Left kidney (tissue), 1 donor: ENCODE measurements at regions not wholly inside any gene's neighbourhood (a gene's known extent, or its start where the extent isn't known, plus 50 kb on each side); places are given as distances from the start of the nearest gene placed in this dataset.
A peak's percentile ranks its signal among the peaks of the same experiment; 100 is the strongest.
"Not testable (repeated sequence)": the region's sequence is repeated elsewhere in the genome, so short reads cannot be mapped to it uniquely, and the experiment has no call there.

Experiments
- DNase-seq: peaks from one replicate; pipeline ENCODE4 v3.0.0-alpha.2; 2013

DNA sequence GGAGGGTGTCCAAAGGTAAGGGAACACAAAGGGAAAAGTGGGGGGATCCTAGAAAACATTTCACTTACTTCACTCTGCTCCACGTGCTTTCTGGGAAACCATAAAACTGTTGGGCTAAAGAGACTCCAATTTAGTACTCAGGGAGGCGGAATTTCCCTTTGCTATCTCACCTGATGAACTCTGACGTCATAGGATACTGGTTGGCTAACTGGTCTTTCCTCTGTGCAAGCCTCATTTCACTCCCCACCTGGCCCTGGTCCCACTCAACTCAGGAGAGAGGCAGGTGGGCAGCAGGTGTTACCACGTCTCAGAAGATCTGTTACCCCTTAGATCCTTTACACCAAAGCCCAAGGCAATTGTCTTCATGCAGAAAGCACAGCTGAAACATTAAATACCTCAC lies 51.8 kb upstream of the PMAIP1 start:
- no peak for DNase-seq

GRCh38 chr18:59847491-59847846 lies 52.3 kb upstream of the PMAIP1 start:
- DNase-seq, result not testable (repeated sequence)

DNA sequence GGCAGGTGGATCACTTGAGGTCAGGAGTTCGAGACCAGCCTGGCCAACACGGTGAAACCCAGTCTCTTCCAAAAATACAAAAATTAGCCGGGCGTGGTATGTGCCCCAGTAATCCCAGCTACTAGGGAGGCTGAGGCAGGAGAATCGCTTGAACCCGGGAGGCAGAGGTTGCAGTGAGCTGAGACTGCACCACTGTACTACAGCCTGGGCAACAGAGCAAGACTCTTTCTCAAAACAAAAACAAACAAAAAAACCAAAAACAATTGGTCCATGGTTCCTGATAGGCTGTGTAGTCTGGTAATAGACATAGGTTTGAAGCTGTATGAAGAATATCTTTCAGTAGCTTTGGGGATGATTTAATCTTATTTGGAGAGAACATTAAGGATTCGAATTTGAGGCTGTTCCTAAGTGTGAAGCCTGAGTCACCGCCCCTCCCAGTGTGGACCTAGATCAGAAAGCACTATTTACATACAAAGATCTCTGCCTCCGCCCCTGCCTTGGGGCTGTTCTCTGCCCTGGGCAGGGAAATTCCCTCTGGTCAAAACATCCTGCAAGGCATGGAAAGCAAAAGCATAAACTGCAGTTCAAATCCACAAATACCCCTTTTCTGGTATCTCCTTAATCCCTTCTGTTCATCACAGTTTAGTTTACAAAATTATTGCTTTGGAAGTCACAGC lies 52.8 kb upstream of the PMAIP1 start:
- no peak for DNase-seq

- DNase-seq, result no peak
Measured at GRCh38 chr18:59842947-59843346, 56.8 kb upstream of the PMAIP1 start.

GRCh38 chr18:59839931-59840685 lies 59.7 kb upstream of the PMAIP1 start:
- no peak for DNase-seq

DNA sequence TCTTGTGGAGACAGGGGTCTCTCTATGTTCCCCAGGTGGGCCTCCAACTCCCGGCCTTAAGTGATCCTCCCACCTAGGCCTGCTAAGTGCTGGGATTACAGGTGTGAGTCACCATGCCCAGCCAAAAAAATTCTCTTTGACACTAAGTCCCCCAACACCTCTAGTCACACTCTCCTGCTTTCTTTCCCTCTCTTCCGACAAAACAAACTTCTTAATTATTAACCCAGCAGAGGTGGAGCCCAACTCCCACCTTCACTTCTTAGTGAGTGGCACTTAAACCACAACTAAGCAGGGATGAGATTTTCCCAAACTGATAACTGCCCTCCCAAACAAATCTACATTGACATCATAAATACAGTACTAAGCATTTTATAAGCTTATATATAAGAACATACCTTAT lies 60.5 kb upstream of the PMAIP1 start:
- no peak for DNase-seq

DNA sequence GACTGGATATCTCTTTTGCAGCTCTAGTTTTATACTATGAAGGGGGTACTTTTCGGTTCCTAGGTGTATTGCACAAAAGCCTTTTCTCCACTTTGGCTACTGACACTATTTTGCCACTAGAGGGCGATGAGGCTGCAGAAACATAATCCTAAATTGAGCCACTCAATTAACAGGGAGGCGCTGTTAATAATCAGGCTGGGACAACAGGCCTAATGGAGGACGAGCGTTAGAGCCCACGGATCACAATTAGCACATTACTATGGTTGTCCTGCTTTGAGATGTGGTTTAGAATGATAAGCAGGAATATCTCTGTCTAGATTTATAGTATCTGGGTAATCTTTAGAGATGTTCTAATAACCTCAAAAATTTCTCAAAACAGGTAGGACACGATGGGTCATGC lies 62.2 kb upstream of the PMAIP1 start:
- DNase-seq, result peak; percentile 53

- no peak for DNase-seq
Measured at GRCh38 chr18:59835605-59836379, 64.0 kb upstream of the PMAIP1 start.

DNA sequence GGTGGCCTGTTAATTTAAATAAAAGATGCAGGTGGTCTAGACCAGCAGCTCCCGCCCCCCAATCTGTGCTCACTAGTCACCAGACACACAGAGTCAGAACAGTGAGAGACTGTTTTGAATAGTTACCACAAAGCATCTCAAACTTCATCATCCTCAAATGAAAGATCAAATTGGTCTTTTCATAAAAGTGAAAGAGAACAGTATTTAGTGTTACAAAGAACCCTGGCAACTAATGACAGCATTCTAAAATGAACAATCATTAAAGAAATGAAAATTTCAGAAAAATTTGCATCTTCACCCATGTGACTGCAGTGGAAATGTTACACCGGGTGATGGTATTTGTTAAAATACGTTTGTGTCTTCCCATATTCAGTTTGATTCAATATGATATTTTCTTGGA lies 65.5 kb upstream of the PMAIP1 start:
- DNase-seq, result no peak

GRCh38 chr18:59833785-59834184 lies 66.0 kb upstream of the PMAIP1 start:
- no peak for DNase-seq

DNA sequence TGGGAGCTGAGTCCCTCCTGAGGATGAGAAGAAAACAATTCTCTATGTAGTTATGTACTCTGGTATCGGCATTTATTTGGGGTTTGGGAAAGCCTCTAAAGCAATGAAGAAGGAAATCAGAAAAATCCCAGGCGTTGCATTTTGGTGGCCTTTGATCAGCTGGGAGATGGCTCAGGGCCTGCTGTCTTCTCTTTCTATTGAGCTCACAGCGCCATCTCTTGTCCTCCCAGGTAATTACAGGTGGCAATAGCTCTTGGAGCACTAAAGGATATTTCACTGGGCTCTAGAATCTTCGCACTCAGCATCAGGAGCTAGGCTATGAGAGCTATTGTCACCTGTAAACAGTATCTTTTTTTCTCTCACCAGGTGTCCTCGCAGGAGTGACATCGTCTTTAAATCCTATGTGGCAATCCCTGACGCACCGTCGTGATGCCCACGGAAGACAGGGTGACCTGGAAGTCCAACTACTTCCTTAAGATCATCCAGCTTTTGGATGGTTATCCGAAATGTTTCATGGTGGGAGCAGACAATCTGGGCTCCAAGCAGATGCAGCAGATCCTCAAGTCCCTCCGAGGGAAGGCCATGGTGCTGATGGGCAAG lies 76.1 kb upstream of the PMAIP1 start:
- peak; percentile 83 for DNase-seq

DNA sequence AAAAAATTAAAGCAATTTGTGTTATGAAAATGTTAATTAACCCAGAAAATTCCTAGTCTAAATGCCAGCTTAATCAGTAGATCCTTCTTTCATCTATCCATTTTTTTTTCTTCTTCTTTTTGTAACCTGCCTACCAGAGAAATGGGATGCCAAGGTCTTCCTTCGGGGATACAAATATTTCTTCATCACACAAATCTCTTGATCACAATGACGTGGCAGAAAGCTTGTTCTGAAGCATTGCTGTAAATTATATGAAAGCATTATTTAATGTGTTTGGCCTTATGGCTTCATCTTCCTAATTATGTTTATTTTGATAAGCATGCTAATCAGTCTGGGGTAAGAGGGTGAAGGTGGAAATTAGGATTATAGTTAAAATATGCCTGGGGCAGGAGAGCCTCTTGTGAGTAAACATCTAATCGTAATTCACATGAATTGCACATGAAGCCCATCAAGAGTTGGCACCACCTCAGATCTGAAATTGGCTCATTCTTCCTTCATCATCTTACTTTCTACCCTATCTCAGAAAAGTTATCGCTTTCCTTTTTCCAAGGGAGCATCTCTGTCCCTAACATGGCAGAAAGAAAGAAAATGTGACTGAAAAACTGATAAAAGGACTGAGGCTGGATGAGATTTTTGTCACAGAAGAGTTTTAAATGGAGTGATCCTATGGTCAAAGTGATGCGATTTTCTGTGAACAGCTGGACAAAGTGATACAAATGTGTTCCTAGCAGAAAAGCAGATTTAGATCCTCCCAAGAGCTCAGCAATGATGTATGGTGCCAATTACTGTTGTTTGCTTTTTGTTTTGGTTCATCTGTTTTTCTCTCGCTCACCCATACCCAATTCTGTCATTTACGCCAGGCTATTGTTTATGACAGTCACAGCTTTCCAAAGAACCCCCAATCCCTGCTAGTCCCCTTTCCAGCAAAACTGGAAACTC lies 76.9 kb upstream of the PMAIP1 start:
- no peak for DNase-seq

DNA sequence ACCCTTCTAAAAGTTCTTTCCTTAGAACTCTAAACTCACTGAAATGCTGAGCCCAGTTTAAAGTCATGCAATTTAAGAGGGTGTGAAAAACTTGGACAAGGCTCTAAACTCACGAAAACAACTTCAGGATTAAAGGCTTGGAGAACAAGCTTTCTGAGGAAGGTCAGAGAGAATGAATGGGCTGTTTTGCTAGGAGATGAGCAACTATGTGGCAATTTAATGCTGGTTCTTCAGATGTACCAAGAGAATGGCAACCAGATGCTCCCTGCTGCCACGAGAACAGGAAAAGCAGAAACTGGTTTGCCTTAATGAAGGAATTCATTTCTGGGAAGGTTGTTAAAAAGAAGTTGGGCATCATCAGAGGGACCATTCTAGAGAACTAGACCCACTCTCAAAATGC lies 77.8 kb upstream of the PMAIP1 start:
- no peak for DNase-seq

- no peak for DNase-seq
Measured at GRCh38 chr18:59820663-59821062, 79.1 kb upstream of the PMAIP1 start.

DNA sequence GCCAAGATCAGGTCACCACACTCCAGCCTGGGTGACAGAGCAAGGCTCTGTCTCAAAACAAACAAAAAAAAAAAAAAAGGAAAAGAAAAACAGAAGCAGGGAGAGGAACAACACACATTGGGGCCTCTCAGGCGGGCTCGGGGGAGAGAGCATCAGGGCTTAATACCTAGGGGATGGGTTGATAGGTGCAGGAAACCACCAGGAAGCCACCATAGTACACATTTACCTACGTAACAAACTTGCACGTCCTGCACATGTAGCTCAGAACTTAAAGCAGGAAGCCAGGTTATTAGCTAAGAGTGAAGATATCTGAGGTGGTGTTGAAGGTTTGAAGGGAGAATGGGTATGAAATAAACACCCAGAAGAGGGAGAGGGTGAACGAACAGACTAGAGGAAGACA lies 81.0 kb upstream of the PMAIP1 start:
- no peak for DNase-seq

DNA sequence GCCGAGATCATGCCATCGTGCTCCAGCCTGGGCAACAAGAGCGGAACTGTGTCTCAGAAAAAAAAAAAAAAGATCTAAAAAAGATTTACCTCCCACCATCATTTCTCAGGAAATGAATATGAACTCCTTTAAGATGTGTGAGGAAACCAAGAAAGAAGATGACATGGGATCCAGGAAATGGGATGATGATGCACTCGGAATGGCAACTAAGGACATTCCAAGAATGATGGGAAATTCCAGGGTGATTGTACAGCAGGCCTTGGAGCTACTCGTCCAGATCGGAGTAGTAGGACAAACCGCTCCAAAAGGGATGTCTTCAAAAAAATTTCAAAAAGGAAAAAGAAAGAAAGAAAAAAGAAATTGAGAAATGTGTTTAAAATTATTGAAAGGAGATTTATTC lies 84.9 kb upstream of the PMAIP1 start:
- no peak for DNase-seq

GRCh38 chr18:59813942-59814341 lies 85.9 kb upstream of the PMAIP1 start:
- DNase-seq, result no peak

DNA sequence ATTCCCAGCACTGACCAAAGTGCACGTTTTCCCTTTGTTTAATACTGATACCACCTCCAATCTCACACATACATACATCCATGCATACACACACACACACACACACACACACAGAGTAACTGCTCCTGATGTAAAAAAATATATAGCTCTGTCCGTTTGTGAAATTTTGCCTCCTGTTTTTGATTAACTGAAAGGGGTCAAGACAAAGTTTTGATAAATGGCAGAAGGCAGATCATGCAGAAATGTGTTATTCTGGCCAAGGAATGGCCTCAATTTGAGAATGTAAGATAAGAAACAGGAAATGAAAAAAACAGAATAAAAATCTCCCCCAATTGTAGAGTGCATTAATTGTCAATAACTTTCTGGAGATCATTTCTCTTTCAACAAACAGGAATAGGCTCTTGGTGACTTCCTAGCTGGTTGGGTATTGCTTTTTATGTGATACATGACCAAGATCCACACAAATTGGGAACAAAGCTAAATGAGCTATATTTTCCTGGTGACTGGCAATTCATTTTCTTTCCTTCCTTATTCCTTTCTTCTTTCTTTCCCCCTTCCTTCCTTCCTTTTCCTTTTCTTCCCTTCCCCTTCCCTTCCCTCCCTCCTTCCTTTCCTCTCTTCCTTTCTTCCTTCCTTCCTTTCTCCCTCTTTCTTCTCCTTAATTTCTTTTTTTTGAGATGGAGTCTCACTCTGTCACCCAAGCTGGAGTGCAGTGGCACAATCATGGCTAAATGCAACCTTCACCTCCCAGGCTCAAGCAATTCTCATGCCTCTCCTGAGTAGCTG lies 88.9 kb upstream of the PMAIP1 start:
- no peak for DNase-seq

DNA sequence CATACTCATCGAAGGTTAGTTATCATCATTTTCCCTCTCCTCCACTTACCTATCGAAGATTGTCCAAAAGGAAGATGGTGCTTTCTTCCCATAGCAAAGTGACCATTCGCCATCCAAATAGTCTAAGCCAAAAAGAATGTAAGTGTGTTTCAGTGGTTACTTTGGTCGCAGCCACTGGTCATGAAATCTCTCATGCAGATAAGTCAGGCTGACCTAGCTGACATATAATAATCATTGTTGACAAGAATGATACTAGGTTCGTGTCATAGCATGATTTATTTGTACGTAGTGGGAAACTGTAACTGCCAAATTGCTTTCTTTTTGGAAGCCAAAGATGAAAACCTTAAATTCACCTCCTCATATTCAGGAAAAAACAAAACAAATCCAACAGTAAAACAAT lies 89.6 kb upstream of the PMAIP1 start:
- no peak for DNase-seq

DNA sequence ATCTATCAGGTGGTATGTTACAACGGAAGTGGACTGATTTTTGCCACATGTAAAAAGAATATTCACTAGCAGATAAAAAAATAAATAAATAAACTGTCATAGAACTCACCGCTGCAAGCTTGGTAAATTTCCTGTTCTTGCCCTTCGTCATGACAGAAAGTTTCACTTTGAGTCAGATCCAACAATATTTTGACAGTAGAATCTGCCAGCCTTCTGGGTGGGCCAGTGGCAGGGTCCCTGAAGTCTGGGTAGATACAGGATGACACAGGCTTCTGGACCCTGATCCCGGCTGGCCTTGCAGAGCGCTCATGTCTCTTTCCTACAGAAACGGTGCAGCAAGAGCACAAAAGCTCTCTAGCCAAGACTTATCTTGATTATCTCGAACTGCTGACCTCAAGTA lies 97.8 kb upstream of the PMAIP1 start:
- DNase-seq, result no peak

- no peak for DNase-seq
Measured at GRCh38 chr18:59801576-59801975, 98.2 kb upstream of the PMAIP1 start.
